ENCODE measurements at regions not wholly inside any gene's neighbourhood (a gene's known extent, or its start where the extent isn't known, plus 50 kb on each side); places are given as distances from the start of the nearest gene placed in this dataset.

GRCh38 chr10:85228726-85229125 is 900.3 kb downstream of the CCSER2 start:
- H3K4me3 ChIP-seq = no peak overlapping the region
- ATAC-seq (peak in 2 of 4 donors; percentile 22 to 59), FAIRE-seq (no peak), DNase-seq (no peak)
- no peak overlapping the region for H3K27ac ChIP-seq
- WGBS, 2 donors = 66 to 69% methylated on average over 1 of the region's 1 CpG
- H3K4me1 ChIP-seq = peaks cover 0 to 3% (median 0%) of the 10 kb centered on the region in 3 donors
- TF ChIP-seq, protein P1, sequence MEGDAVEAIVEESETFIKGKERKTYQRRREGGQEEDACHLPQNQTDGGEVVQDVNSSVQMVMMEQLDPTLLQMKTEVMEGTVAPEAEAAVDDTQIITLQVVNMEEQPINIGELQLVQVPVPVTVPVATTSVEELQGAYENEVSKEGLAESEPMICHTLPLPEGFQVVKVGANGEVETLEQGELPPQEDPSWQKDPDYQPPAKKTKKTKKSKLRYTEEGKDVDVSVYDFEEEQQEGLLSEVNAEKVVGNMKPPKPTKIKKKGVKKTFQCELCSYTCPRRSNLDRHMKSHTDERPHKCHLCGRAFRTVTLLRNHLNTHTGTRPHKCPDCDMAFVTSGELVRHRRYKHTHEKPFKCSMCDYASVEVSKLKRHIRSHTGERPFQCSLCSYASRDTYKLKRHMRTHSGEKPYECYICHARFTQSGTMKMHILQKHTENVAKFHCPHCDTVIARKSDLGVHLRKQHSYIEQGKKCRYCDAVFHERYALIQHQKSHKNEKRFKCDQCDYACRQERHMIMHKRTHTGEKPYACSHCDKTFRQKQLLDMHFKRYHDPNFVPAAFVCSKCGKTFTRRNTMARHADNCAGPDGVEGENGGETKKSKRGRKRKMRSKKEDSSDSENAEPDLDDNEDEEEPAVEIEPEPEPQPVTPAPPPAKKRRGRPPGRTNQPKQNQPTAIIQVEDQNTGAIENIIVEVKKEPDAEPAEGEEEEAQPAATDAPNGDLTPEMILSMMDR (IDR thresholded peaks at IDR 0.05) = no peak
- no peaks in the 10 kb centered on the region for H3K9me3 ChIP-seq
- no peaks in the 10 kb centered on the region for H3K36me3 ChIP-seq
- intact Hi-C loops (cut with DNase I) = no loop called here
- H3K27me3 ChIP-seq = no peaks in the 10 kb centered on the region

GRCh38 chr10:85231534-85232270 is 903.3 kb downstream of the CCSER2 start:
- FAIRE-seq (no peak), DNase-seq (no peak), ATAC-seq (no peak)
- Histone ChIP-seq H3K36me3 (no peaks in the 10 kb centered on the region), H3K4me3 (no peak overlapping the region), H3K4me1 (no peaks in the 10 kb centered on the region), H3K27ac (no peak overlapping the region), H3K9me3 (no peaks in the 10 kb centered on the region), H3K27me3 (no peaks in the 10 kb centered on the region)
- intact Hi-C loops (cut with DNase I) = no loop called here
- TF ChIP-seq, protein P1 (IDR thresholded peaks at IDR 0.05) = no peak
- WGBS, 2 donors = 64 to 67% methylated on average over 3 of the region's 3 CpGs

GRCh38 chr10:85235258-85235657 is 906.9 kb downstream of the CCSER2 start:
- Histone ChIP-seq H3K27ac (no peak overlapping the region), H3K4me3 (no peak overlapping the region), H3K9me3 (no peaks in the 10 kb centered on the region), H3K4me1 (no peaks in the 10 kb centered on the region), H3K36me3 (no peaks in the 10 kb centered on the region), H3K27me3 (no peaks in the 10 kb centered on the region)
- TF ChIP-seq, protein P1 (IDR thresholded peaks at IDR 0.05) = no peak
- no peak for FAIRE-seq
- ATAC-seq = no peak
- WGBS, 2 donors = 48 to 50% methylated on average over 2 of the region's 2 CpGs
- DNase-seq = no peak
- intact Hi-C loops (cut with DNase I) = no loop called here

DNA sequence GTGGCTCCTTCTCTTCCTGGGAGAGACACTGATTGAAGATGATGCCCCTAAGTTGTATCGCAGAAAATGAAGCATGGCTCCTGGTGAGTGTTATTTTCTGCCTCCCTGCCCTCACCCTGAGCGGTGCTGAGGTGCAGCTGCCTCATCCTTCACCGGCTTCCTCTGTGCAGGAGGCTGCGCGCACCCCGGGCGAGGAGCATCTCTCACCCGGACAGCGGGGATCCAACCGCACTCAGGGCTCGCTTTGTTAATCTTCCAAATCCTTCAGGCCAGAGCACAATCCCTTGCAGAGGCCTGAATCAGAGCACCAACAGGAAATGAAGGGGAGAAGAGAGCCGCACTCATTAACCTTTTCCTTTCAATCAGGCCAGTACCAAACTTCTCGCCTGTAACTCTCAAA is 910.3 kb downstream of the CCSER2 start:
- no peak for ATAC-seq
- Histone ChIP-seq H3K9me3 (no peaks in the 10 kb centered on the region), H3K4me1 (no peaks in the 10 kb centered on the region), H3K27me3 (no peaks in the 10 kb centered on the region), H3K36me3 (no peaks in the 10 kb centered on the region), H3K27ac (no peak overlapping the region), H3K4me3 (no peak overlapping the region)
- no peak for FAIRE-seq
- no peak for DNase-seq
- 89 to 94% methylated on average over 13 of the region's 13 CpGs for WGBS, 2 donors
- TF ChIP-seq, protein P1 (IDR thresholded peaks at IDR 0.05) = no peak
- intact Hi-C loops (cut with DNase I) = no loop called here

DNA sequence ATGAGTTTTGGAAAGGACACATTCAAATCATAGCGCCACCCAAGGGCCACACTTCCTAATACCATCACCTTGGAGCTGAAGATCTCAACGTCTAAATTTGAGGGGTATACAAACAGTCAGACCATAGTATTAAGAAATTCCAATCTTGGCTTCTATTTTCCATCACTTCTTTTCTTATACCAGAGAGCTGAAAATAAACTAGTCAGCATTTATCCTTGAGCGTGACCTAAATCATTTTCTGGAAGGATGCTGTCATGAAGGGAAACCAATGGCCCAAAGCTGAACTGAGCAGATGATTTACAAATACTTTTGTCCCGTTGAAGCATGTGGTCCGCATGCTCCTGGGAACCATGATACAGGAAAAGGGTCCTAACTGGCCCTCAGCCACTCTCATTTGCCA is 921.9 kb downstream of the CCSER2 start:
- Histone ChIP-seq H3K27me3 (no peaks in the 10 kb centered on the region), H3K36me3 (no peaks in the 10 kb centered on the region), H3K9me3 (no peaks in the 10 kb centered on the region), H3K27ac (no peak overlapping the region), H3K4me1 (no peaks in the 10 kb centered on the region), H3K4me3 (no peak overlapping the region)
- FAIRE-seq (no peak), DNase-seq (no peak), ATAC-seq (no peak)
- TF ChIP-seq, protein P1 (IDR thresholded peaks at IDR 0.05) = no peak
- intact Hi-C loops (cut with DNase I) = no loop called here
- 77 to 83% methylated on average over 5 of the region's 5 CpGs for WGBS, 2 donors
